OCI-LY1 (cell line): ENCODE measurements at regions not wholly inside any gene's neighbourhood (a gene's known extent, or its start where the extent isn't known, plus 50 kb on each side); places are given as distances from the start of the nearest gene placed in this dataset.

Source experiments
- H2AFZ ChIP-seq: fragments of 200-600 bp; sonication (generic), shearing (Covaris generic); 2 replicates; pipeline ENCODE4 v1.6.0; 2014; ENCODE audit warnings: antibody characterized with exemption, mild to moderate bottlenecking, low read length
- H3F3A ChIP-seq: fragments of 200-600 bp; sonication (generic), shearing (Covaris generic); 2 replicates; pipeline ENCODE4 v1.6.0; 2014; ENCODE audit warnings: mild to moderate bottlenecking, antibody characterized with exemption, low read length, moderate library complexity; ENCODE audit not compliant: insufficient read depth
- H3K27ac ChIP-seq: fragments of 200-600 bp; sonication (generic); 2 replicates; pipeline ENCODE4 v1.5.1; 2014; ENCODE audit warnings: low read length, mixed run types, mild to moderate bottlenecking, low read depth; ENCODE audit not compliant: poor library complexity, severe bottlenecking
- H3K27me3 ChIP-seq: fragments of 200-600 bp; sonication (generic); 2 replicates; pipeline ENCODE4 v1.6.0; 2014; ENCODE audit warnings: antibody characterized with exemption, mild to moderate bottlenecking, low read length, moderate library complexity; ENCODE audit not compliant: insufficient read depth
- H3K36me3 ChIP-seq: fragments of 200-600 bp; sonication (generic); 2 replicates; pipeline ENCODE4 v1.6.1; 2014; ENCODE audit warnings: mild to moderate bottlenecking, antibody characterized with exemption, low read length, moderate library complexity, mixed read lengths; ENCODE audit not compliant: insufficient read depth
- H3K4me1 ChIP-seq: fragments of 200-600 bp; sonication (generic); 2 replicates; pipeline ENCODE4 v1.5.1; 2014; ENCODE audit warnings: mild to moderate bottlenecking, low read length, moderate library complexity; ENCODE audit not compliant: insufficient read depth, severe bottlenecking
- H3K4me2 ChIP-seq: fragments of 200-600 bp; sonication (generic), shearing (Covaris generic); 2 replicates; pipeline ENCODE4 v1.6.1; 2014; ENCODE audit warnings: low read length
- H3K4me3 ChIP-seq: fragments of 200-600 bp; sonication (generic); 2 replicates; pipeline ENCODE4 v1.5.1; 2014; ENCODE audit warnings: low read length, low read depth, mild to moderate bottlenecking, mixed read lengths; ENCODE audit not compliant: poor library complexity, severe bottlenecking
- H3K79me2 ChIP-seq: fragments of 200-600 bp; shearing (Covaris generic); 2 replicates; pipeline ENCODE4 v1.6.1; 2016; ENCODE audit warnings: mixed run types, low read length, mixed read lengths; ENCODE audit not compliant: insufficient read depth
- H3K9ac ChIP-seq: fragments of 200-600 bp; sonication (generic), shearing (Covaris generic); 2 replicates; pipeline ENCODE4 v1.6.1; 2014; ENCODE audit warnings: mild to moderate bottlenecking, low read length, mixed read lengths
- H3K9me2 ChIP-seq: fragments of 200-600 bp; sonication (generic), shearing (Covaris generic); 2 replicates; pipeline ENCODE4 v1.6.1; 2014; ENCODE audit warnings: low read depth, mild to moderate bottlenecking, low read length, mixed read lengths
- H3K9me3 ChIP-seq: fragments of 200-600 bp; shearing (Covaris generic); 2 replicates; pipeline ENCODE4 v1.6.1; 2014; ENCODE audit warnings: low read length, mixed read lengths
- H4K20me1 ChIP-seq: fragments of 200-600 bp; sonication (generic), shearing (Covaris generic); 2 replicates; pipeline ENCODE4 v1.6.0; 2016; ENCODE audit warnings: mild to moderate bottlenecking, low read length; ENCODE audit not compliant: insufficient read depth
- CTCF ChIP-seq: fragments of 200-600 bp; sonication (generic), shearing (Covaris generic); IDR thresholded peaks from 2 replicates; pipeline ENCODE4 v1.5.1; 2017; ENCODE audit warnings: mild to moderate bottlenecking, antibody characterized with exemption, low read length, moderate library complexity, mixed read lengths
- EZH2 ChIP-seq: fragments of 200-600 bp; sonication (generic), shearing (Covaris generic); IDR thresholded peaks from 2 replicates; pipeline ENCODE4 v1.8.0; 2017; ENCODE audit warnings: borderline replicate concordance, mixed run types, mild to moderate bottlenecking, antibody characterized with exemption, low read length, moderate library complexity, mixed read lengths

GRCh38 chr18:65057439-65058083, 693.3 kb upstream of the CDH7 start:
- Histone ChIP-seq H3K9ac (no peak overlapping the region), H3K27me3 (no peaks in the 10 kb centered on the region), H3K4me2 (no peak overlapping the region), H3K79me2 (no peaks in the 10 kb centered on the region), H4K20me1 (no peaks in the 10 kb centered on the region), H3K4me1 (no peaks in the 10 kb centered on the region), H3K9me2 (no peaks in the 10 kb centered on the region), H3K27ac (no peak overlapping the region), H3K36me3 (no peaks in the 10 kb centered on the region), H3K4me3 (no peak overlapping the region), H3K9me3 (no peaks in the 10 kb centered on the region), H2AFZ (no peak overlapping the region), H3F3A (no peaks in the 10 kb centered on the region)
- TF ChIP-seq CTCF: no peak
- TF ChIP-seq EZH2: no peak

- H3K4me3 ChIP-seq: no peak overlapping the region
- TF ChIP-seq CTCF (no peak), EZH2 (no peak)
- H3K4me1 ChIP-seq: no peaks in the 10 kb centered on the region
- H3K9me2 ChIP-seq: no peaks in the 10 kb centered on the region
- H3F3A ChIP-seq: no peaks in the 10 kb centered on the region
- no peaks in the 10 kb centered on the region for H4K20me1 ChIP-seq
- H3K4me2 ChIP-seq: no peak overlapping the region
- H3K27ac ChIP-seq: no peak overlapping the region
- H3K27me3 ChIP-seq: no peaks in the 10 kb centered on the region
- H3K9me3 ChIP-seq: no peaks in the 10 kb centered on the region
- no peak overlapping the region for H3K9ac ChIP-seq
- H2AFZ ChIP-seq: no peak overlapping the region
- no peaks in the 10 kb centered on the region for H3K36me3 ChIP-seq
- H3K79me2 ChIP-seq: no peaks in the 10 kb centered on the region
Measured at GRCh38 chr18:65056575-65056974, 694.2 kb upstream of the CDH7 start.

- Histone ChIP-seq H3K4me2 (no peak overlapping the region), H3K36me3 (no peaks in the 10 kb centered on the region), H3K9me2 (no peaks in the 10 kb centered on the region), H3K9me3 (no peaks in the 10 kb centered on the region), H3K4me1 (no peaks in the 10 kb centered on the region), H2AFZ (no peak overlapping the region), H3K79me2 (no peaks in the 10 kb centered on the region), H3K27ac (no peak overlapping the region), H4K20me1 (no peaks in the 10 kb centered on the region), H3K4me3 (no peak overlapping the region), H3K9ac (no peak overlapping the region), H3F3A (no peaks in the 10 kb centered on the region), H3K27me3 (no peaks in the 10 kb centered on the region)
- TF ChIP-seq CTCF: no peak
- TF ChIP-seq EZH2: no peak
Measured at GRCh38 chr18:65049586-65049985, 701.2 kb upstream of the CDH7 start.
